ENCODE measurements at regions not wholly inside any gene's neighbourhood (a gene's known extent, or its start where the extent isn't known, plus 50 kb on each side); places are given as distances from the start of the nearest gene placed in this dataset.

- TF ChIP-seq POLR2A (IDR thresholded peaks at IDR 0.05) (no peak), CTCF (IDR thresholded peaks at IDR 0.05) (no peak)
These were observed 206.4 kb downstream of the REEP3 start for GRCh38 chr10:63727636-63728035.
